CD4-positive, alpha-beta T cell treated with Interferon alpha-2 for 1 hour (primary cell): ENCODE measurements at regions not wholly inside any gene's neighbourhood (a gene's known extent, or its start where the extent isn't known, plus 50 kb on each side); places are given as distances from the start of the nearest gene placed in this dataset.
"Not testable (repeated sequence)": the region's sequence is repeated elsewhere in the genome, so short reads cannot be mapped to it uniquely, and the experiment has no call there.

ENCODE experiments used
- DNase-seq, 2 donors: peaks; one replicate each; pipeline ENCODE4 v3.0.0-alpha.2; 2020 to 2022

DNA sequence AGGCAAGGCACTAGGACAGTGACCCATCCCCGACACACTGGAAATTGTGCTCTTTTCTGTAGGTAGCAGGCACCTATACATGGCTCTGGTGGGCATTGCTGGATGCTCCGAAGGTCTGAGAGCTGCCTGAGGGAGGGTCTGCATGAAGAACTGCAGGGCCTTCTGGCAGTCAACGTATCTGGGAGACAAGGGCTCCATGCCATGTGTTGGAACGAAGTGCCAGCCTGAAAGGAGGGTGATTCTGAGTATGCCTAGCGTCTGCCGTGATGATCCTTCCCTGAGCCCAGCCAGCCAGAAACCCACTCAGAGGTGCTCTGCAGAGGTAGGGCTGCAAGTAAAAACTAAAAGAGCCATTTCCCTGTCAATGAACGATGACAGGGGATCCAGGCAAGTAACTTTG, 453.2 kb downstream of the MED10 start:
- DNase-seq = no peak

DNA sequence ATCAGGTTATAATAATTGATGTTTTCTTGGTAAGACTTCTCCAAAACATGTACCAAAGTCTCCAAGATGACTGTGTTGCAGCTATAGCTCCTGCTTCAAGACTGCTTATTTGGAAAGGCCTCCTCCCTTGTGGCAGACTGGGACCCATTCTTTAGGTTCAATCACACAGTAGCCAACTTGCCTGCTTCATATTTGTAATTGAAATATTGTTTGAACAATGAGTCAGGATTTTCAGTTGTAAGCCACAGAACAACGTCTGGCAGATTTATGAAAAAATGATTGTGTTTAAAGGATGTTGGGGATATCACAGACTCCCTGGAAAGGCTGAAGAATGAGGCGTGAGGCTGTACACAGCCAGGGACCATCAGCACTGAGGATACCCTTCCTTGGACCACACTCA, 458.9 kb downstream of the MED10 start:
- DNase-seq = no peak

DNA sequence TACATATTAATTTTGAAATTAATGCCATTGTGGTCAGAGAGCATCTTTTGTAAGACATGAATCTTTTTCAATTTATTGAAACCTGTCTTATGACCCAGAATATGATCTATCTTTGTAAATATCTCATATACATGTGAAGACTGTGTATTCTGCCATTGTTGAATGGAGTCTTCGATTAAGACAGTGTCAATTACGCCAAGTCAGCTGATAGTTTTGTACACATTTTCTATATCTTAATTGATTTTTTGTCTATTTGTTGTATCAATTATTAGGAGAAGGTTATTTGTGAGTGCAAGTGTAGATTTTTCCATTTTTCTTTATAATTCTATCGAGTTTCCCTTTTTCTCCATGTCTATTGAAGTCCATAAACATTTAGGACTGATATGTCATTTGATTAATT, 471.6 kb downstream of the MED10 start:
- no peak for DNase-seq

DNA sequence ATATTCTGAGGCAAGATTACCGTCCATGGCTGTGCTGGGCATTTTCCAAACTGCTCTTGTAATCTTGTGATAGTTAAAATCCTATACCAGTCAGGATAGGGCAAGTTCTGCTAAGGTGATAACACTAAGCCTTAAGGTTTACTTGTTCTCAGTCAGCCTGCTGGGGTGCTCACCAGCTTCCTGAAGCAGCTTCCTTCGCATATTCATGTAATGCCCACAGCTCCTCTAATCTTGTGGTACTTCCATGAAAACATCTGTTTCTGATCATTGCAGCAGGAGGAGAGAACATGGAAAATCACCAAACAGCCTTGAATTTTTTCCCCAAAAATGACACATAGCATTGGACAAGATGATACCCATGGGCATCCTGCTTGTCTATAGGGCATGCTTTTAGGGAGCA, 473.2 kb downstream of the MED10 start:
- DNase-seq = no peak

DNA sequence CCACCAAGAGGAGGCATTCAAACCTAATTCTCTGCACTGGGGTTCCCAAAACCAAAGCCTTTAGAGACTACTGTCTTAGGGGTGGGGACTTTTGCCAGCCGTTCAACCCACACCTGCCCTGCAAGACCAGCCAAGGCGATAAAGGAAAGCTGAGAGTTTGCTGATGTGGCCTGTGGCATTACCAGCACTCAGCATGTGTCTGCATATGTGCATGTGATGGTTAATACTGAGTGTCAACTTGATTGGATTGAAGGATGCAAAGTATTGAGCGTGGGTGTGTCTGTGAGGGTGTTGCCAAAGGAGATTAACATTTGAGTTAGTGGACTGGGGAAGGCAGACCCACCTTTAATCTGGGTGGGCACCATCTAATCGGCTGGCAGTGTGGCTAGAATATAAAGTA, 474.2 kb downstream of the MED10 start:
- DNase-seq = no peak

DNA sequence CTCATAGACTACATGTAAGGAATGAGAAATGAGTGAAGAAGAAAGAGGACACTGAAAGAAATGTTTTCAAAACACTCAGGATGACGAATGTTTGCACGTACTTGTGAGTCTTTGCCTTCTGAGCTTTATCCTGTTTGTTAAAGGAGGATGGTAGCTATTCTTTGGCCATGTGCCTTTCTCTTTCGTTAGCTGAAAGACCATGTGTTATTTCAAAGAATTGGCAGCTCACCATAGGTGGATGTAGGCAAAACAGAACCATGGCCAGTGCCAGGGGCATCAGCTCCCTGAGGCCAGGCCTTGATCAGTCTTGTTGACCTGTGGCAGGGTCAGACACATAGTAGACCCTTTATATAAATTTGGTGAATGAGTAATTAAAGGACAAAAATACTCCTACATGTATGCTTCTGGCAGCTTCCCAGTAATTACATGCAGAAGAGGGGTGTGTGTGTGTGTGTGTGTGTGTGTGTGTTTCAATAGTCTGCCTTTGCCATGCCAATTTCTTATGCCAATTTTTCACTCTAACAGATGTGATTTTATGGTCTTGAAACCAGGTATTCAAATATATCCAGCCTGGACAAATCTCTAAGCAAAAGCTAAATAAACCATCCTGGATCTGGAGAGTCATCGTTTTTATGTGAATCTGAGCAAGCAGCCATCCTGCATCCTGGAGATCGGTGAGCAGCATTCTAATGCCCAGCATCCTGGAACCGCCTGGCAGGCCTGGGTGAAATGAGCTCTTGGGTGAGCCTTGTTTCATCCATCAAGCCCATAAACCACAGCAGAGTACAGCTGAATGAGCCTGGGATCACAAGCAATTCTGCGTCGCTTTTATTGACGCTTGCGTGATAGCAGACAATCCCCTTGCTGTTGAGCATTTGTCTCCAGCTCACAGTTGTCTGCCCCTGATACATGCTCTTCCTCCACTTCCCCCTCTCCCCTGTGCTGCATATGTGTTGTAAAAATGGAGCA, 475.4 kb downstream of the MED10 start:
- no peak for DNase-seq

DNA sequence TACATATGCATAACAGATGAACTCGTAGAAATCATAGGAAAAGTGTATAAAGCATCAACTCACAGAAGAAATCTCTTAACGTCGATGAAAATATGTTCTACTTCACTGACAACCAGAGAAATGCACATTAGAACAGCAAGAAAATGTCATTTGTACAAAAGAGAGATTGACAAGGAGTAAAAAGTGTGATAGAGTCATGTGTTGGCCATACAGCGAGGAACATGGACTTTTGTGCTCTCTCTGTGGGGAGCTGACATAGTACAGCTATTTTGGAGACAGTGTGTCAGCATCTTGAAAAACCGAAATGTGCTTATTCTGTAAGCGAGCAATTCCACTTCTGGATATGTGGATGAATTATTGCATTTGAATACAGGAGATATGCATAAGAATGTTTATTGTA, 477.9 kb downstream of the ICE1 start:
- DNase-seq = no peak

DNA sequence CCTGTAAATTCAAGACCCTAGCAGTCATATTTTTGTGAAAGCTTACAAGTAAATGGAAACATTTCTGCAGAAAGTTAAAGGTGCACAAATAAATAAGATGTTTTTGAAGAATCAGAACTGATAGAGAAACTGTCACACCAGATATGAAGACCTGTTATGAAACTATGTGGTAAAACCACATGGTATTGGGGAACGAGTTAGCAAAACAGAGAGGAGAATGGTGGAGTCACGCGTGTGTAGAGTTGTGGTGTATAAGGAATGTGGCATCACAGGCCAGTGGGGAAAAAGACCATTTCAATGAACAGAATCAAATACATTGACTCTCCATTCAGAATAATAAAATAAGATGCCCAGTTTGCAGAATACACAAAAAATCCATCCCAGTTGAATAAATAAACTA, 477.2 kb downstream of the ICE1 start:
- DNase-seq = no peak

DNA sequence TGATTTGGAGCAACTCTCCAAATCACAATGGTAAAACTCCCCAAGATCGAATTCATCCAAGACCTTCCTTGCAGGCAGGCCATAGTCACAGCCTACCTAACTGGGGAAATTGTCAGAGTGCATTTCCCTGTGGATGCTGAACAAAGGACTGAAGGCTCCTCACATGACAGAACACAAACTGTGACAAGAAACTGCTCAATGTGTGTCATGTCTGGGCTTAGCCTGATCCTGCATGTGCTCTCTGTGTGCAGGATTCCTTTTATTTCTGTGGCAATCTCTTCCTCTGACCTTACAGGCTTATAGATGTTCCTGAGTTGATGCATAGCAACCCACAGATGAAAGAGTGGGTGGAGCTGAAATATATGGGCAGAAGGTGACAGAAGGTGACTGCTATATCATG, 465.8 kb downstream of the ICE1 start:
- no peak for DNase-seq

DNA sequence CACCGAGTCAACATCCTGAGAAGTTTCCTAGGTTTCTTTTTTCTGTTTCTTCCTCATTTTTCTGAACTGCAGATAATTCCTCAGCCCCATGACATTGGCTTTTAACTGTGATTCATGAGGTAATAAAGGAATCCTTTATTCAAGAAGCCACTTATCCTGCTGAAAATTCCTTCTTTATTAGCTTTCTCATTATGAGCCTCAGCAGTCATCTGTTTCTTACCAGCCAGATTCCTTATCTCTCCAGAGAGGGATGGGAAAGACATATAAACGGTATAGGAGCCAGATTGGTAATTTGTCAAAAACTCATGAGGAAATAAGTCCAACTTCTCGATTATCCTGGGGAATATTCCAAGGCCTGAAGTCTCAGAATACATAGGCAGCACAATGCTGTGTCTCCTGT, 465.4 kb downstream of the ICE1 start:
- no peak for DNase-seq

DNA sequence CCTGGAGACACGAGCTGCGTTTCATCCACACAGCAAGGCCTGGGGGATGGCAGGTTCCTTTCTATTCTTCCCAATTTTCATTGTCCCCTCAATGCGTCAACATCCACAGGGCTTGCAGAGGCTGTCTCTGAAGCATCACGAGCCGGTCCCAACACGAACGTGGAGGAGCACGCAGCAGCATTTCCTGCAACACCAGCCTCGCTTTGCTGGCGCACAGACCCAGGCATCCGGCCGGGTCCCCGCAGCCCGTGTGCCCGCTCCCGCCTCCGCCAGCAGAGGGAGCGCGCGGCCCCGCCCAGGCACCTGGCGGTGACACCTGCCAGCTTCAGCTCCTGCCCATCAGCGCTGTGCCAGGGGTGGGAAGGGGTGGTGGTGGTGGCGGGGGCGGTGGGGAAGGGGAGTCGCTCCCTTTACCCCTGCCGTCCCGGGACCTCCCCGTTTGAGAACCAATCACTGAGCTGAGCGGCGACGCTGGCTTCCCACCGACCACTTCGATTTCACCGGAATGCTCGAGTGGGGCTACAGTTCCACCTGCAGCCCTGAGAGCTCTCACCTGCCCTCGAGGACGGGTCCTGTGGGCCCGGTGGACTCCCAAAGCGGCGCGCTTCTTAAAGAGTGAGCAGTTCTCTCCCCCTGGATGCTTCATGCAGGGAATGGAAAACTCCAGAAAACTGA, 464.5 kb downstream of the ICE1 start:
- DNase-seq = peak in 1 of 2 donors; percentile 23

DNA sequence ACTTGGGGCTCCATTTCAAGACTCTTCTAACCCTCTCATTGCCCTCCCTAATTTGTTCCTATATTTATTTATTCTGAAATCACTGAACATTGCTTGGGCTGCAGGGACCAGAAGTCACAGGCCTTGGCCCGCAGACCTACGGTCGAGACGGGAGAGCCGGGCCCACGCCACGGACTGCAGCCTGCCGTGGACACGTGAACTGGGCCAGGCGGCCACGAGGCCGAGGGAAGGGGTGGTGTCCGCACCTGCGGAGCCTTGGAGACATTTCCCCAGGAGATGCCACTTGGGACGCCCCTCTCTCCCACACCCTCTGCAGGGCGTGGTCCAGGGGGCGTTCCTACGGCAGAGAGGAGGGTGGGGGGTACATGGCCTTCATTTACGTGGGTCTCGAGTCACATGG, 463.9 kb downstream of the ICE1 start:
- no peak for DNase-seq

DNA sequence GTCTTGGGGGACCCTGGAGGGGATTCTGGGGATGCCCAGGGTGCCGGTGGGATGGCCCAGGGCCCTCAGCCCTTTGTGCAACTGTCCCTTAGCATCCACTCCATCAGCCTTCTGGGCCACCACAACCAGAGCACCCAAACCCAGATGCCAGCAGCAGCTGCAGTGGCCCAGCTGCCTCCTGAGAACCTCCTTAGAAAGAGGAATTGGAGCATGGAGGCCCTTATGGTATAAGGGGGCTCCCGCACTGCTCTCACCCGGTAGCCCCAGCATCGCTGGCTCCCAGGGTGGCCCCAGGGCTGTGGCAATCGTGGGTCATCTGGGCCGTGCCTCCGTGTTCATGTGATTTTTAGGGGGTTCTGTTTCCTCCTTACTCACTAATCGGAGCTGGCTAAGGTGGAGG, 463.3 kb downstream of the ICE1 start:
- no peak for DNase-seq

DNA sequence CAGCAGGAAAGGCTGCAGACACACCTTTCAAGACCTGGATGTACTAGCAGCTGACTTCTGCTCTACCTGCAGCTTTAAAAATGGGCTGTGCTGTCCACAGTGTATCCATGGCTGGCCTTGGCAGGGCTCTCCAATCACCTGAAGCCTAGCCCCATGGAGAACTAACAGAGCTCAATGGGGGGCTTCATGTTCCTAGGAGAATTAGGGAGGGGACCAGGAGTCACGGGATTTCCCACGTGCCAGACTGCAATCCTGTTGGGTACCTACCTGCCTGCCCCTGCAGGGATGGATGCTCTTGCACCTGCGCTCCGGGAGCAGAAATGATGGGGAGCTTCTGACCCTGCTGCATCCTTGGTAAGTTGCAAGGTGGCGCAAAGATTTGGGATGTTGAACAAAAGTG, 462.1 kb downstream of the ICE1 start:
- no peak for DNase-seq

DNA sequence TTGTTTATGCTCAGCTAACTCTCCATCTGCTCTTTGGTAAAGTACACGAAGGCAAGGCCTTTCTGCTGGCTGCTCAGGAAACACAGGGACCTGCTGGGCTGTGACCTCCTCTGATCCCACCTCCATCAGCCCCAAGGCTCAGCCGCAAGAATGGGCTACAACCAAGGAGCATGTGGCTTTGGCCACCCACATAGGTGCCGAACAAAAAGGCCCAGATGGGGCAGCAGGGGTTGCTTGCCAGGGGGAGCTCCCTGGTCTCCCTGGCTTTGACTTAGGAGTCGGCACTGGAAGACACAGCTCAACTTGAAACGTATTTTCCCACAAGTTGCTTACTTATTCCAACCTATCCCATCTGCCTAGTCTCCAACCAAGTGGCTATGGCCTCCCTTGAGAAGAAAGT, 461.1 kb downstream of the ICE1 start:
- no peak for DNase-seq

DNA sequence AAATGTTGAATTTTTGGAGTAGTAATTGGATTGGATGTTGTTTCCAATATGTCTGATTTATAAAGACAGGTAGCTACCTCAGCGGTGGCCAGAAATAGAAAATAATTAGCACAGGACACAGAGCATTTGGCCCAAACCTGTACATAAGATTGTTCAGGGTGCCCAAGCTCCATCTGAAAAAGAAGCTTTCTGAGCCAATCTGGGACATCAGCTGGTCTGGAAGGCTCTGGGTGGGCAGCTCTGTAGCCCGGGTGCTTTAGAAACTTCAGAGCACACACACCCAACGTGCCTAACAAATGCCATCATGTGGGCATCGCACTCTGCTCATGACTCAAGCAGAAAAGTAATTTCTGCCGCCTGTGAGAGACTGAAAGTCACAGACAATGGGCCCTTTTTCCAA, 460.7 kb downstream of the ICE1 start:
- DNase-seq = no peak

DNA sequence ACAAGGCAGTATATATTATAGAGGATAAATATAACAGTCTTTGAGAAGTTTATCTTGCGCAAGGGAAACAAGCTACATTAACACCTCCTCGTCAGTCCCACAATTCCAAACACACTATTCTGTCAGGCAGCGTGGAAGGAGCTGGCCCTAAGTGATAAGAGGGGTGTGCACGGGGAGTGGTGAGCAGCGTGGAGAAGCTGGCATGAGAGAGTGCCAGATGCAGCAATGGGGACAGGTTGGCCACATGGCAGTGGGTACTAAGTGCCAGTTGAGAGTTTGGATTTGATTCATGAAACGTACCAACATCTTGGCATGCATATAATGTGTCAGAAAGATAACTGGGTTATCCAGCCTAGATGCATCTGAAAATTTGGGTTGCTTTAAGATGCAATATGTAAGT, 460.2 kb downstream of the ICE1 start:
- DNase-seq = no peak

DNA sequence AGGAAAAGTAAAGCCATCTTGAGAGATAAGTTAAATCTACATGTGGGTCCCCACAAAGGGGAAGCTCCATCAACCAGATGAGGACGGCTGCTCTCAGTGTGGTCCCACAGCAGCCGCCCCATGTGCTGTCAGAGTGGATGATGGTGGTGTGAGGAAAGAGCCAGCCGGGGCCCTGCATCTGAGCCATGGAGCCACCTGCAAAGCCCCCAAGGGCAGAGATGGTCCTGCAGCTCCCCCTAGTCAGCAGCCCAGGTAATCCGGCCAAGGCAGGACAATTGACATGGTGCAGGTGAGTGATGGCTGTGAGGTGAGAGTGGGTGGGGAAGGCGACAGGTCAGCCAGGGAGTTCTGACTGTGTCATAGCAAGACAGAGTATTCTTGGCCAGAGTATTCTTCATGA, 458.8 kb downstream of the ICE1 start:
- DNase-seq = no peak

DNA sequence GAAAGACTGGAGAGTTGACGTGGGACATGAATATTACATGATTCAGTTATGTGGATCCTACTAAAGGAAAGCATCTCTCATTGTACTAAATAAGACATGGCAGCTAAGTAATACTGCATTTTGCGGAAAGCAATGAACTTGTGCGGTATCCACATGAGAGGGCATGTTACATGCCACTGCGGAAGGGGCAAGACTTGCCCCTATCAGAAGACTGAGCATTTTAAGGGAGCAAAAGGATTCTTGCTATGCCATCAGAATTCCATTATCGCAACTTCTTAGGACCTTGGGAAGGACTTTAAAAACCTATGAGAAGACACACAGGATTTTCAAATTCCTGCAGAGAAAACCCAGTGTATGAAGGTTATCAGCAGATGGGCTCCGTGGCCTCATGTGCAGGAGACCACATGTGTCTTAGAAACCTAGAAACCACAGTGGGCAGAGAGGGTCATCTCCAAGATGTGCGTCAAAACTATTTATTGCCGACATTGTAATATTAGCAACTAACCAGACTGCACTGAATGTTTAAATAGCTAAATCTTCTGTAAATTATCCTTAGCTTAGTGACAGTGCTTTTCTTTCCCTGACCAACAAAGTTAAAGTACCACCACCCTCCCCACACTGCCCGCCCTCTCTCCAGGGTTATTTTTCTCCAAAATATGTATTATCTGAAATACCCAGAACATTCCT, 457.7 kb downstream of the ICE1 start:
- DNase-seq = no peak

DNA sequence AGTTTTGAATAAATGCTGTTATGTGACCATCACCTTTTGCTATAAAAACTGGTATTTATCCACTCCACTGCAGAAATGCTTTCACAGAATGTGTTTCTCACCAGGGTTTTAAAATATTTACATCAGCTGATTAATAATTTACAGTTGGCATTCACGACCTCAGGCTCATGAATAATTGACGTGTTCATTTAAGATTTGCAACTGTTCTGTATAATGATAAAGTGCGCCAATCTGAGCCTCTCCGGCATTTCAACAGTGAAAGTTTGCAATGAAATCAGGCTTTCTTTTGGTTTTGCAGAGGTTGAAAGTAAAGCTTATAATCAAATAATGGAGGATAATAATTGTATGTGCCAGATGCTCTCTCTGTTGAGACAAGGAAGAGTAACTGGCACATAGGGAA, 434.9 kb downstream of the ICE1 start:
- DNase-seq = no peak

DNA sequence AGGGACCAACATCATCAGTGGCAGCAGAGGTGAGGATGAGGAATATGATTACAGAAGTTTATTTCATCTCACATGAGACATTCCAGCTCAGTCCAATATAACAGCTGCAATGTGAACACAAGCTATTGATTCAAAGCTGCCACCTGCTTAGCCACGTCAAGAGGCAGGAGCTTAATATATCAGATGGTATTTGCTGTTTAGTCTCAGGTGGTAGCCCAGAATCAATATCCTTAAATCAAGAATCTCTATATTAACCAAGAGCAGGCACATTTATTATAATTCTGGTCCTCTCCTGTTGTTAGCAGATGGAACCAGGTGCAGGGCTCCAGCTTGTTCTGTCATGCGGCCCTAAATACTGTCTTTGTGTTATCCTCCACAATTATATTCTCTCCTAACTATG, 431.6 kb downstream of the ICE1 start:
- no peak for DNase-seq

DNA sequence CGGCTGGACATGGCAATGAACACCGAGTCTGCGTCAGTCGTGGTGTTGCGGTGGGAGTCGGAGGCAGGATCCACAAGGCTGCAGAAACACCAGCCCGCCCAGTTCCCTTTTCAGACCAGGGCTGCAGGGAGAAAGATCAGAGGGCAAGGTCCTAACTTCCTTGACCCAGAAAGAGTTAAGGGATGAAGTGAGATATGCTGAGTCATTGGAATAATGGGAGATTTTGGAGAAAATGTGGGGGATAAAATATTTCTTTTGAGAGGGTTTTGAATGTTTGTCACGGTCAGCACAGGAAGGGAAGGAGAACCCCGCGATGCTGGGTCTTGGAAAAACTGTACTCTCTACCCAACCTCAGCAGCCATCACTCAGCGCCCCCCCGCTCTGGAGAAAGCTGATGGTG, 416.0 kb downstream of the ICE1 start:
- DNase-seq = no peak

DNA sequence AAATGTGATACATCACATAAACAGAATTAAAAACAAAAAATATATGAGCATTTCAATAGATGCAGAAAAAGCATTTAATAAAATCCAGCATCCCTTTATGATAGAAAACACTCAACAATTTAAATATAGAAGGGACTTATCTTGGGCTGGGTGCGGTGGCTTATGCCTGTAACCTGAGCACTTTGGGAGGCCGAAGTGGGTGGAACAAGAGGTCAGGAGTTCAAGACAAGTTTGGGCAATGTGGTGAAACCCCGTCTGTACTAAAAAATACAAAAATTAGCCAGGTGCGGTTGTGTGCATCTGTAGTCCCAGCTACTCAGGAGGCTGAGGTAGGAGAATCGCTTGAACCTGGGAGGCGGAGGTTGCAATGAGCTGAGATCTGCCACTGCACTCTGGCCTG, 409.1 kb downstream of the ICE1 start:
- not testable (repeated sequence) for DNase-seq

DNA sequence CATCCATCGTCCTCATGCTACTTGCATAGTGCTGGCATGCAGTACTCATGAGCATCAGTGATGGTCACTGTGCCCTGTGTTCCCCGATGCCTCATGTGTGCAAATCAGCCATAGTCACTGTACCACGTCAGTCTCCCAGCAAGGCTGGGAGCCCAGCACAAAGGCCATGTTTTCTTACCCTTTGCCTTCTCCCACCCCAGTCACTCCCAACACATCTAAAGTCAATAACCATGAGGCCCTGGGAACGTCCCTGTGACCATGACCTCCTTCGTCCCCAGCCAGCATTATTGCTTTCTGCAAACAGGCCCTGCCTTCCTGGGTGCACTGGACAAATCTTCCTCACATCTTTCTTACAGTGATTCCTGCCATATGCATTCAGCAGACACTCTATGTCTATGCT, 406.1 kb downstream of the ICE1 start:
- no peak for DNase-seq
